SK-N-MC (cell line): ENCODE measurements at regions not wholly inside any gene's neighbourhood (a gene's known extent, or its start where the extent isn't known, plus 50 kb on each side); places are given as distances from the start of the nearest gene placed in this dataset.

Source experiments
- EZH2 ChIP-seq: fragments of 200-600 bp; sonication (generic); IDR thresholded peaks from one replicate; pipeline ENCODE4 v1.6.1; 2017; ENCODE audit warnings: antibody characterized with exemption
- POLR2AphosphoS5 ChIP-seq: IDR thresholded peaks from 2 replicates; pipeline ENCODE4 v1.6.1; 2012; ENCODE audit warnings: mild to moderate bottlenecking, low read depth, low read length, borderline replicate concordance

GRCh38 chr2:160647967-160648685, 154.5 kb upstream of the RBMS1 start:
- TF ChIP-seq EZH2 (no peak), POLR2AphosphoS5 (no peak)
